LNCAP (cell line): ENCODE measurements at regions not wholly inside any gene's neighbourhood (a gene's known extent, or its start where the extent isn't known, plus 50 kb on each side); places are given as distances from the start of the nearest gene placed in this dataset.

Experiments
- TF ChIP-seq, protein P1 (sequence below): fragments of 450-650 bp; IDR thresholded peaks from 2 replicates; pipeline ENCODE4 v1.5.1; 2017; ENCODE audit warnings: mild to moderate bottlenecking

DNA sequence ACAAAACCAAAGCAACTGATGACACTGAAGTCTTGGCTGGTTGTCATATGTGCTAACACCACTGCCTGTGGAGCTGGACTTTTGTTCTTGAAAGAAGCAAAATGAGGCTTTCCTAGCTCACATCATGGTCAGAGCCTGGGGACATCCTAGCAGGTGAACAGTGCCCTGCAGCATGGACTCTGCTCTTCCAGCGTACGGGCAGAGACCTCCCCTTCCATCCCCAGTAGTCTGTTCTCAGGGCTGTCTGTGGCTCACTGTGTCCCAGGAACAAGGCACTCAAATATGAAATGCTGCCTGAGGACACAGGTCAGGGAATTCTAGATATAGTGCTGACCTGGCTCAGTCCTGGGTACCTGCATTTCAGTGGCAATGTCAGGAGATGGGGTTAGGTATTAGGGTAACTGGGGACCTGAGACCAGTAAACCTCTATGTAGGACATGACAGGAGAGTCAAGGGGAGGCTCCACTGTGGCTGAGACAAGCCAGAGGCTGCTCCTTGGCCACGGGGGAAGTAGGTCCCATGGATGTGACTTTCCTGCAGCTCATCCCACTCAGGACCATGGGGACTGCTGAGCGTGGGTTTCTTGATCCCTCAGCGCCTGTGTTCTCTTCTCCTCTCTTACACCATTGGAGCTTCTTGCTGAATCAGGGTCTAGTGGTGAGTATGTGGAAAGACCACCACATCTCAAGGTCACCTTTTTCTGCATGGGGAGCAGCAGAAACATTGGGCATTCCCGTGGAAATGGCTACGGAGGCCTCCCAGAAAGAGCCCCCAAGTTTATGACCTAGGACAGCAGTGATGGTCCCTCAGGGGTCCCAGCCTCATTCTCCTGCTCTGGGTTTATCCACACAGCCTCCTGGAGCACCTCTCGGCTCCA lies 80.1 kb downstream of the ZNF280B start:
- TF ChIP-seq, protein P1, sequence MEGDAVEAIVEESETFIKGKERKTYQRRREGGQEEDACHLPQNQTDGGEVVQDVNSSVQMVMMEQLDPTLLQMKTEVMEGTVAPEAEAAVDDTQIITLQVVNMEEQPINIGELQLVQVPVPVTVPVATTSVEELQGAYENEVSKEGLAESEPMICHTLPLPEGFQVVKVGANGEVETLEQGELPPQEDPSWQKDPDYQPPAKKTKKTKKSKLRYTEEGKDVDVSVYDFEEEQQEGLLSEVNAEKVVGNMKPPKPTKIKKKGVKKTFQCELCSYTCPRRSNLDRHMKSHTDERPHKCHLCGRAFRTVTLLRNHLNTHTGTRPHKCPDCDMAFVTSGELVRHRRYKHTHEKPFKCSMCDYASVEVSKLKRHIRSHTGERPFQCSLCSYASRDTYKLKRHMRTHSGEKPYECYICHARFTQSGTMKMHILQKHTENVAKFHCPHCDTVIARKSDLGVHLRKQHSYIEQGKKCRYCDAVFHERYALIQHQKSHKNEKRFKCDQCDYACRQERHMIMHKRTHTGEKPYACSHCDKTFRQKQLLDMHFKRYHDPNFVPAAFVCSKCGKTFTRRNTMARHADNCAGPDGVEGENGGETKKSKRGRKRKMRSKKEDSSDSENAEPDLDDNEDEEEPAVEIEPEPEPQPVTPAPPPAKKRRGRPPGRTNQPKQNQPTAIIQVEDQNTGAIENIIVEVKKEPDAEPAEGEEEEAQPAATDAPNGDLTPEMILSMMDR = no peak

GRCh38 chr22:22429369-22430108 lies 79.0 kb downstream of the ZNF280B start:
- TF ChIP-seq, protein P1 = no peak

GRCh38 chr22:22430111-22430820 lies 78.3 kb downstream of the ZNF280B start:
- TF ChIP-seq, protein P1 = no peak

GRCh38 chr22:22431271-22432220 lies 77.0 kb downstream of the ZNF280B start:
- TF ChIP-seq, protein P1 = peak; percentile 71

DNA sequence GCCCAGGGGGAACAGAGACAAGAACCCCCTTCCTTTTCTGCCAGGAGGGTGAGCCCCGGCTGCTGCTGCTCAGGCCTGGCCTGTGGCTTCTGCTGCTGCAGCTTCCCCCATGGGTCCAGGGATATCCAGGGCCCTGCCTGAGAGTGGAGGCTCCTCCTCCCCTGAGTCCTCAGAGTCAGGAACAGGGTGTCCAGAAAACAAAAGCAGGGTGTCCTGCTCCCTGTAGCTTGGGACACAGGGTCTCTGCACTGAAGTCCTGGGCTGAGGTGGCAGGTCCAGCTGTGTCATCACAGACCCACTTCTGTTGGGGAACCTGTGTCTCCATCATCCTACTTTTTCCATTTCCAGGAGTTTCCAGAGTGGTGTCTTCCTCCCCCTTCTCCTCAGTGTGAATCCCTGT lies 76.1 kb downstream of the ZNF280B start:
- TF ChIP-seq, protein P1 = no peak

DNA sequence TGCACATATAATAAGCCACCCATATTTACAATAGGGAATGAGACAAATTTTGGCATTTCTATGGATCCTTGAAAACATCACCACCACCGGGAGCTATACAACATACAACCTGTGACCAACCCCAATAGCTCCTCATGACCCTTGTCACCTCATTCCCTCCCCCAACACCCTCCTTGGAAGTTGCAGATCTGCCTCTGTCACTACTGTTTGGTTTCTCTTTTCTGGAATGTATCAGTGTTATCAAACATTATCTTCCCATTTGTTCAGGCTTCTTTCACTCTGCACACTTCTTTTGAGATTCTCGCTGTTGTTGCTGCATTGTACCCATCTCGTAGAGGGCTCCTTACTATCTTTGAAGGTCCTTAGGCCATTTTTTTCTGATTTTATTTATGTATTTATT lies 75.6 kb downstream of the ZNF280B start:
- TF ChIP-seq, protein P1 = no peak

- TF ChIP-seq, protein P1 = no peak
These were observed 74.8 kb downstream of the ZNF280B start for GRCh38 chr22:22433770-22434169.
